ENCODE measurements at regions not wholly inside any gene's neighbourhood (a gene's known extent, or its start where the extent isn't known, plus 50 kb on each side); places are given as distances from the start of the nearest gene placed in this dataset.
"Not testable (repeated sequence)": the region's sequence is repeated elsewhere in the genome, so short reads cannot be mapped to it uniquely, and the experiment has no call there.

DNA sequence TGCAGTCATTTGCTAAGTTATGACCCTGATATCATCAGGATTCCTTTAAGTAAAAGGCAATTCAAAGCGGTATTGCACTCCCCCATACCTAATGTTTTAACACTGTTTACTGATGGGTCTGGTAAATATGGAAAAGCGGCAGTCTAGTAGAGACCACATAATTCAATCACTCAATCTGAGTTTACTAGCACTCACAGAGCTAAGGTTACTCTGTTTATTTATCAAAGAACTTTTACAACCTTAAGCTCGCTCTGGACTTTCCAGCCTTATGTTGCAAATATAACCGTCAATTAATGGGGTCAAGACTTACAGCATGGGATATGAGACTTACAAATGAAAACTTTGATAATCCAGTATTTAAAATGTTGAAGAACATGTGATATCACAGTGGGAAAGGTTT, 124.5 kb upstream of the ZCCHC13 start:
- DNase-seq: no peak

DNA sequence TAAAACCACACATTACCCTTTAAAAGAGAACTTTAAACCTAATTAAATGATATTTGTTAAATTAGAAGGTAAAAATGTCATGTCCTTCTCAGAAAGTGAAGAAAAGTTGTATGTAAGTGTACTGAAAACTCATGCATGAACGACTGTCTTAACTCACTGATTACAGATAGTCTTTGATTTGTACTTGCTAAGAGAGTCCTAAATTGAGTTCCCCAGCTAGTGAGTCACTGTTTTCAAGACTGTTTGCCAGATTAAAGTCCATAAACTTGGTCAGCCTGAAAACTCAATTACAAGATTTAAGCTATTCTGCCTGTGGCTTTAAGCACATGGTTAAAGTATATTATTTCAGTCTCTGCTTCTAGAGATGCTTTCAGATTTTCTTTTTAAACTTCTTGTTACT, 124.9 kb upstream of the ZCCHC13 start:
- DNase-seq: no peak

DNA sequence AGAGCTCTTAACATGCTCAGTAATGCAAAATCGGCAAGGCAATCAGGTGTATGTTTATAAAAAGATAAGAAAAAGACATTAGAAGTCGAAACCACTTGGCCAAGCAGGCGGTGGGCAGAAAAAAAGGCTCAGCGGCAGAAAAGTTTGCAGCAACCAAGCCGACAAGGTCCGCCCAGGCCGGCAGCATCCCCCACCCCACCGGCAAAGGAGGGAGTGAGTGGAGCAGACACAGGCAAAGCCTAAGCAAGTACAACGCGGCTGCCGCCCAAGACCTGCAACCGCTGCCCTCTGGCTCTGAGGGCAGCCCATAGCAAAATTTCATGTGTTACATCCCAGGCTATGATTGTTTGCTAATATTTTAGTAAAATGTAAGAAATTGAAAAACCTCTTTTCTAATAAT, 125.4 kb upstream of the ZCCHC13 start:
- no peak for DNase-seq

DNA sequence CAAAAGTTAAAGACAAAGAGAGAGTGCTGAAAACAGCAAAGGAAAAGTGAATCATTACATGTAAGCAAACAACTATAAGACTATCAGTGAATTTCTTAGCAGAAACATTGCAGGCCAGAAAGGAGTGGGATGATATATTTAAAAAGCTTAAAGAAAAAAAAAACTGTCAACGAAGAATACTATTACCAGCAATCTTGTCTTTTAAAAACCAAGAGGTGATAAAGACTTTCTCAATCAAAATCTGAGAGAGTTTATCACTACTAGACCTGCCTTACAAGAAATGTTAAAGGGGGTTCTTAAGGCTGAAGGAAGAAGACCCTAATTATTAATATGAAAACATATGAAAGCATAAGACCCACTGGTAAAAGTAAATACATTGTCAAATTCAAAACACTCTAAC, 132.5 kb upstream of the ZCCHC13 start:
- DNase-seq: no peak

DNA sequence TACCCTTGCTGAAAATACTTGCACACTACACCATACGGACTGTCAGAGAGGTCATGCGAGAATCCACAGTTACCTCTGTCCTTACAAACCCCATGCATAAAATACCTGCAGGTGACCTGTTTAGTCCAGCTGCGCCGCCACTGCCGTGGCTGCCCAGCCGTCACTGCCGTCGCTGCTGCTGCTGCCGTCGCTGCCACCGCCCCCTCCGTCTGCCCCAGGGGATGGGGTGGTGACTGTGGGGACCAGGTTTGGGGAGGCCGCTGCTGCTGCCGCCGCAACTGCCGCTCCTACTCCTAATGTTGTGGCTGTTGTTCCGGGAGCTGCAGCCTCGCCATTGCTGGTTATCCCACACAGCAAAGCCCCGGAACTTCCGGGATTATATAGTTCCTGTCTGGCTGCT, 141.8 kb upstream of the ZCCHC13 start:
- no peak for DNase-seq

DNA sequence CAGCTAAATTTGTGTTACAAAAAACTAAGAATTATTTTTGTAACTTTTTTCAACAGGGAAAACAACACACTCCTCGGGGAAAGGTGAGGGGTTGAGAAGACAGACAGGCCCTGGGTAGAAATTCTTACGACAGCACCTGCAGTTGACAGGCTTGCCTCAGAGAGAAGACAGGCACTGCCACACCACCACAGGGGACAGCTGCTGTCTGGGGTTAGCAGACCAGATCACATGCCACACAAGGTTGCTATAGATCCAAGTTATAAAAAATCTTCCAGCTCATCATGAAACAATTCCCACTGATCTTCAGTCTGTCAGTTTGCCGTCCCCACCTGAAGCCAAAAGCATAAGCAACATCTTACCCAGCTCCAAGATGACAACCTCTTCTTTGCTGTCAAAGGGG, 143.2 kb upstream of the ZCCHC13 start:
- no peak for DNase-seq

DNA sequence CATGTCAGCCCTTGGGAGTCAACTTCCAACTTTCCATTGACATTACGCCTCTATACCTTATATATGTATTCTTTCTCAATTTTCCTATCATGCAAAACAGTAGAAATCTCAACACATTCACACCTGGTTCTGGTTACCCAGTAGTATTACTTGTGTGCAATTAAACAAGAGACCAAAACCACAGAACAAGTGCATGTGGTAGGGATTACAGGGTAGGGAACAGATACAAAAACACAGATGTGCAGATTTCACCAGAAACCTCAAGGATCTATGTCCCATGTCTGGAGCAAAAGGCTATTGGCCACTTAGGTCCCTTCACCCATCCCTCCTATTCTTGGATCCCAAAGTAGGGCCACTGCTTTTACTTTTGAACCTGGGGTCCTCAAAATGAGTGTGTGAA, 143.6 kb upstream of the ZCCHC13 start:
- DNase-seq: no peak

DNA sequence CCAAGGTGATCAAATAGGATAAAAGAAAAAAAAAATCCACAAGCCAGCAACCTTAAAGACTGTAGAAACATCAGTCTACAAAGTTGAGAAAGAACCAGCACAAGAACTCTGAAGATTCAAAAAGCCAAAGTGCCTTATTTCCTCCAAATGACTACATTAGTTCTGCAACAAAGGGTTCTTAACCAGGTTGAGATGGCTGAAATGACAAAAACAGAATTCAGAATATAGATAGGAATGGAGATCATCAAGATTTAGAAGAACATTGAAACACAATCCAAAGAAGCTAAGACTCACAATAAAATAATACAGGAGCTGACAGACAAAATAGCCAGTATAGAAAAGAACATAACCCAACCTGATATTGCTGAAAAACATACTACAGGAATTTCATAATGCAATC, 156.5 kb upstream of the ZCCHC13 start:
- no peak for DNase-seq

DNA sequence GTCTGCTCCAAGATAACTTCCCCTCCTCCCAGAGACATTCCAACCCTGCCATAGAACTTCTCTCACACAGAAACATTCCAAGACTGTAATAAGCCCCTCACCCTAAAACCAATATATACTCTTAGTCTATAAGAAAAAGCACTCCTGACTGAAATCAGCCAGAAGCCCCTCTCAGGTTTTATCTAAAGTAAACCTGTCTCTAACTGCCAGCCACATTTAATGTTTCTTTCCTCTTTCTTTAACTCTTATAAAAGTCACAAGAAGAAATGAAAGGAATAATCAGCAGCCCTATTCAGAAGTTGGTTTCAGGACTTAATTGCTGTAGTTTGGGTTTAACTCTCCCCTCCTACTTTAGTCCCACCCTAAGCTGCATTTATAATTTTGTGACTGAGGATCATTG, 165.0 kb upstream of the ZCCHC13 start:
- no peak for DNase-seq

DNA sequence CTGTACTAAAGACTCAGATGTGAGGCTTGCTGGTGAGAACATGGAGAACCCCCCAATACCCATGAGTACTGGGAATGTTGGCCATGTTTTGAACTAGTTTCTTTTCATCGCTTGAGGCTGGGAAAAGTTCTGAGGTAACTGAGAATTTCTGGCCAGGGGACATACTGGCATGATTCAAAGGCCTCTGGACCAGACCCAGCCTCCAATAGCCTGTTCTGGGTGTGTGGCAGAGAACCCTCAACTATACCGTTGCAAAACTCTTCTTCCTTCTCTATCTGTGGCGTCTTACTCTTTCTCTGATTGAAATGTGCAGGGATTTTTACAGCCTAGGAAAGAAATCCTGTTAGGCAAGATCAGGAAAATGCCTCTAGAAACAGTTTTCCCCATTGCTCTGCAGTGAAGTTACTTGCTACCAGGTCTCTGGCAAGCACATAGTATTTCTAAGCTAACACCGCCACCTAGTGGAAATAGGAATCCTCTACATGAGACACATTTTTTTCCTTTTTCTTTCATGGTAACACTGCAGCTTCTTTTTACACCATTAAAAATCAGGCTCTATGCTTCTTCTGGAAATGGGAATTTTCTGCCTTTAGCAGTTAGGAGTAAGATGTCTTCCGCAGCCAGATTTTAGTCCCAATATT, 170.7 kb upstream of the ZCCHC13 start:
- peak; percentile 16 for DNase-seq

DNA sequence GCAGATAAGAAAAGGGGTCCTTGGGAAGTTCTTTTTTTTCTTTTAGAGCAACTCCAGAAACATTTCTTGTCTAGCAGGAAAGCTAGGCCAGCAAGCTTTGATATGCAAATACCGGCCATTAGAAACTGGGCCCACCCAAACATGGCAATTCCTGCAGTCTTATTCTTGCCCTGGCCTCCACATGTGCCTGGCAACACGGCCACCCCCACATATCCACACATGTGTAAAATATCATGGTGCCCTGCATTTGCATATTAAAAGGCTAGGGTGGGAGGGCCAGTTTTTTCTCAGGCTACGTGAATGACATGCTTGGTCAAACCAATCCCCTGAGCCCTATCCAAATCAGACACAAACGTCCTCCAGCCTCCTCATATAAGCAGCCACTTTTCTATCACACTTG, 171.7 kb upstream of the ZCCHC13 start:
- no peak for DNase-seq

DNA sequence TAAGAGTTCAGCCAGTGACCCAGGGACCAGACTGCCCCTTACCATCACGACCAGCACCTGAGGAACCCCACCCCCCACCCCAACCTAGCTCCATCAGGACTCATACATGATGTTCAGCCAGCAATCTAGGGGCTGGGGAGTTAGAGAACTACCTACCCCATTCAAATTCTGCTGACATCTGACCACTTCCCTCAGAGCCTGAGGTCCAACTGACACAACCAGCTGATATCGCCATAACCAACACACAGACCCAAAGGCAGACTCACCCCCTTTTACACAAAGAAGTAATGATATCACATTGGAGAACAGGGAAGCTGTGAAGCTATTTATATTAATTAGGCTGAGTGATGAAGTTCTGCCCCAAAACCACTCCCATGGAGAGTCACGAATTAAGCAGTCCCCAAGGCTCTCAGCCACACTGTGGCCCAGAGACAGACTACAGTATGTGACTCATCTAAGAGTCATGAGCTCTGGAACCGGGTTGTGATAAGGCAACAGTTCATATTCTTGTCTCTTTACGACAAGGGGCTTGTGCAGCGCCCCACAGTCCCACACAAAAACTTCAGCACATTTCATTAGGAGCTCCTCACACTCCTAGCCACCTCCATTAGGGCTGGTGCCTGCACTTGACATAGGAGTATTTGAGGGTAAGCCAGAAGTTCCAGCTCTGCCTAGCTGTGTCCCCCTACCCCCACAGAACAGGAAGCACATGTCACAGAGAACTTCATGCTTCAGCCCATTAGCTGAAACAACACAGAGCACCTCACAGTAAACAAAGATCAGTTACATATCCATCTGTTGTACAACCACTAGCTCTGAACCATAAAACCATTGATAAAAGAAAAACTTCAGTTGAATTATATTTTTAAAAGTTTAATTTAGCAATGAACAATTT, 184.7 kb upstream of the ZCCHC13 start:
- no peak for DNase-seq

DNA sequence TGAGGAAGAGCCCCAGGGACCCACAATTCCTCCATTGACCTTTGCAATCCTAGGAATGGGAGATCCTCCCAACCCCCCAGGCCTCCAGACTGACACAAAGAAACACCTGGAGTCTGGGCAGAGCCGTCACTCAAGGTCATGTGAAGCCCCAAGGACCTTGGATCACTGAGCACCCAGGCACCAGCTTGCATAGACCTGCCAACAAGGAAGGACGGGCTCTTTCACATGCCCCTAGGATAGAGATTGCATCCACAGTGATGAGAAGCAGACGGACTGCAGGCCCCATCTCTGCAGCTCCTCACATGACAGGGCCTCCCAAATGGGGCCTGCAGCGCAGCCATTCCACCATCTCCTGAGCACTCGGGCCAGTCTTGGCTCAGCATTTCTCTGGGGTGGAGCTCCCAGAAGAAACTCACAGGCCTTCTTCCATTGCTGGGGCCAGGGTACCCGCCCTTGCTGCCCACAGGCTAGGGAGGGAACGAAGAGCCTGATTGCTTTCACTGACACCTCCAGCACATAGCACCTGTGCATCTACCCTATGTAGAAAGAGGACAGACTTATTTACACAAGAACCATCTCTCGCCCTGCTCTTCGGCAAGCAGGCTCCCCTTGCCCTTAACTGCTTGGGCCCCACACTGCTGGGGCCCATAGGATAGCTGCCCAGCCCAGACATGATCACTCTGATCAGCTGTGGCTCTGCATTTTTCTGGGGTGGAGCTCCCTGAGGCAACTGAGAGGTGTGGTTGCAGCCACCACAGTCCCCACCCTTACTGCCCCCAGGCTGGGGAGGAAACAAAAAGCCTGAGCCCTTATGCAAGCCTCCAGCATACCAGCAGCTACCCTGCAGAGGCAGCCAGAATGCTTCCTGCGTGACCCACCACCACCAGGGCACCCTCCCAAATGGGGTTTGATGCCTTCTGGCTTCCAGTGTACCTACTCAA, 185.7 kb upstream of the ZCCHC13 start:
- no peak for DNase-seq

DNA sequence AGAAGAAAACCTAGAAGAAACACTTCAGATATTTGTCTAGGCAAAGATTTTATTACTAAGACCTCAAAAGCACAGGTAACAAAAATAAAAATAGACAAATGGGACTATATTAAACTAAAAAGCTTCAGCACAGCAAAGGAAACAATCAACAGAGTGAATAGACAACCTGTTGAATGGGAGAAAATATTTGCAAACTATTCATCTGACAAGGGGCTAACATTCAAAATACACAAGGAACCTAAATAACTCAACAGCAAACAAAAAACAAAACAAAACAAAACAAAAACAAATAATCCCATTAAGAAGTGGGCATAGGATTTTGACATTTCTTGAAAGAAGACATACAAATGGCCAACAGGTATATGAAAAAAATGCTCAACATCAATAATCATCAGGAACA, 192.7 kb upstream of the ZCCHC13 start:
- no peak for DNase-seq

DNA sequence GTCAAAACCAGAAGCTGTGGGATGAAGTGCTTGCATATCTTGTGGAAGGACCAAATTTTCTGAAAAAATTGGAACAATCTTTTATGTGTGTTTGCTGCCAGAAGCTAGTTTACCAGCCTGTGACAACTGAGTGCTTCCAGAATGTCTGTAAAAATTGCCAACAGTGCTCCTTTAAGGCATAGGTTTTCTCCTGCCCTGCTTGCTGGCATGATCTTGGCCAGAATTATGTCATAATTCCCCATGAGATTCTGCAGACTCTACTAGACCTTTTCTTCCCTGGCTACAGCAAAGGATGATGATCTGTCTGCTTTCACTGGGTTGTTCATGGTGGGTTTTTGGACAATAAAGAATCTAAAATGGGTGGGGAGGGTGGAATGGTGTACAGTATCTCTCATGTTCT, 196.3 kb upstream of the ZCCHC13 start:
- DNase-seq: no peak

DNA sequence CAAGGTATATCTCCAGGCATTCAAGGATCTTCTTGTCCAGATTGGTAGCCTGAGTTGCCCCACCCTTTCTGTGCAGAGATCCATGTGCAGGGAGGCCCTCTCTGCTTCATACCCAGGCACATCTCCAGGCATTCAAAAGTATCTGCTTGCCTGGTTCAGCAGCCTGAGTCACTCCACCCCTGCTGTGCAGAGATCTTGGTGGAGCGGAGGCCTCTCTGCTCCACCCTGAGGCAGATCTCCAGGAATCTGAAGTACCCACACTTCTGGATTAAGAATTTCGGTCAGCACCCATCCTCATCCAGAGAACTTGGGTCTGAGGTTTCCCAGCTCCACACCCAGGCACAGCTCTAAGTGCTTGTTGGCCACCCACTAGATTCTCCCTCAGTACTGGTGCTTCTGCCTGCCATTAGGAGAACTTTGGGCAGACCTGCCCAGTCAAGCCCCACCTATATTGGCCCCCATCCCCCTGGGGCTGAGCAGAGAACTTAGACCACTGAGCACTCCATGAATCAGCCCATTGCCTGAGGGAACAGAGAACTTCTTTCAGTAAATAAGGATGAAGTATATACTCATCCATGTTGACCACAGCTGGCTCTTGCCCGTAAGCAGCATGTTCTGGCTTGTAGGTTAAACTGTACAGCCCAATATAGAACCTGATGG, 199.5 kb upstream of the ZCCHC13 start:
- no peak for DNase-seq

DNA sequence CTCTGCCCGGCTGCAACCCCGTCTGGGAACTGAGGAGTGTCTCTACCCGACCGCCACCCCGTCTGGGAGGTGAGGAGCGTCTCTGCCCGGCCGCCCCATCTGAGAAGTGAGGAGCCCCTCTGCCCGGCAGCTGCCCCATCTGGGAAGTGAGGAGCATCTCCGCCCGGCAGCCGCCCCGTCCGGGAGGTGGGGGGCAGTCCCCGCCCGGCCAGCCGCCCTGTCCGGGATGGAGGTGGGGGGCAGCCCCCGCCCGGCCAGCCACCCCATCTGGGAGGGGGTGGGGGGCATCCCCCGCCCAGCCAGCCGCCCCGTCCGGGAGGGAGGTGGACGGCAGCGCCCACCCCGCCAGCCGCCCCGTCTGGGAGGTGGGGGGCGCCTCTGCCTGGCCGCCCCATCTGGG, 205.6 kb upstream of the ZCCHC13 start:
- DNase-seq: not testable (repeated sequence)

DNA sequence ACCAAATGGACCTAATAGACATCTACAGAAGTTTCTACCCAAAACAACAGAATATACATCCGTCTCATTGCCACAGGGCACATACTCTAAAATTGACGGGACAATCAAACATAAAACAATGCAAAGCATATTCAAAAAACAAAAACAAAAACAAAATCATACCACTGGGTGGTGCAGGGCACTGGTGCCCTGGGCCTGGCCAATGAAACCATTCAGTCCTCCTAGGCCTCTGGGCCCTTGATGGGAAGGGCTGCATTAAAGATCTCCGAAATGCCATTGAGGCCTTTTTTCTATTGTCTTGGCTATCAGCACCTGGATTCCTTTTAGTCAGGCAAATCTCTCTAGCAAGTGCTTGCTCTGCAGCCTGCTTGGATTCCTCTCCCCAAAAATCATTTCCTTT, 213.9 kb upstream of the ZCCHC13 start:
- no peak for DNase-seq

DNA sequence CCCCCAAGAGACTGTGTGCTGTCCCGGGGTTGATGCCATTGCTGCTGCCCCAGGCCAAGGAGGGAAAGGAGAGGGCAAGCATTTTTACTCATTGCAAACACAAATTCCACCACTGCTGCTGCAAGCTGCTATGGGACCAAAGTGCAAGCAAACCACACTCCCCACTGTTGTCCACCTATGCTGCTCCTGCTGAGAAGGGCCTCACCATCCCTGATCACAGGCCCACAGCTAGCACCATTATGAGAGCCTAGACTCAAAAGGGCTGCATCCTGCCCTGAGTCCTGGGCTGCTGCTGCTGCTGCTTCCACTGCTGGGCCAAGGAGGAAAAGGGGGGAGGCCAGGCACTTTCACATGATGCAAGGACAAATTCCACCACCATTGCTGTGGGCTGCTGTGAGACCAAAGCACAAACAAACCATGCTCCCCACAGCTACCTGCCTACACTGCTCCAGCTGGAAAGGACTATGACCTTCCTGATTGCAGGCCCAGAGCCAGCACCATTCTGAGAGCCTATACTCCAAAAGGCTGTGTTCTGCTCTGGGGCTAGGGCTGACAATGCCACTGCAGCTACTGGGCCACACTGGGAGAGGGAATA, 218.2 kb upstream of the ZCCHC13 start:
- no peak for DNase-seq

DNA sequence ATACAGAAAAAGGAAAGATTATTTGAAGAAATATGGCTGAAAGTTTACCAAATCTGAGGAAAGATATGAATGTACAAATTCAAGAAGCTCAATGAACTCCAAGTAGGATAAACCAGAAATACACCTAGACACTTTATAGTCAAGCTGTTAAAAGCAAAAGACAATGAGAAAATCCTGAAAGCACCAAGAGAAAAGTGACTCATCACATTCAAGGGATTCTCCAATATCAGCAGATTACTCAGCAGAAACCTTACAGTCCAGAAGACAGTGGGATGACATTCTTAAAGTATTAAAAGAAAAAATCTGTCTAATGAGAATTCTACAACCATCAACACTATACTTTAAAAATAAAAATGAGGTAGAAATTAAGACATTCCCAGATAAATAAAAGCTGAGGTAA, 223.8 kb upstream of the ZCCHC13 start:
- DNase-seq: no peak

DNA sequence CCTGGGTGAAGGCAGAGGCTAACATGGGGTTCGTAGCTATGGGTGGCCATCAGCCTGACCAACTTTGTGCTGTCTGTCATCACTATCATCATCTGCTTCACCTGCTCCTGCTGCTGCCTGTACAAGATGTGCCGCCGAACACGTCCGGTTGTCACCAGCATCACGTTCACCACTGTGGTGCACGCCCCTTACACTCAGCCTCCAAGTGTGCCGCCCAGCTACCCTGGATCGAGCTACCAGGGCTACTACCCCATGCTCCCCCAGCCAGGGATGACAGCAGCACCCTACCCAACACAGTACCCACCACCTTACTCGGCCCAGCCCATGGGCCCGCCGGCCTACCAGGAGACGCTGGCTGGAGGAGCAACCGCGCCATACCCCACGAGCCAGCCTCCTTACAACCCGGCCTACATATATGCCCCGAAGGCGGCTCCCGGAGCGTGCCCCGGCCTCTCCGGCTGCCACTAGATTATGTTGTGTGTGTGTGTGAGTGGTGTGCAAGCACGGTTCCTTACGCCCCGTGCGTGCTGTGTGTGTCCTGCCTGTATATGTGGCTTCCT, 213.4 kb upstream of the XIST start:
- DNase-seq: no peak

Measured in NCI-H524 treated with DMSO at 0.1 percent for 48 hours (cell line).